Stimulated activated CD4-positive, alpha-beta T cell treated with anti-CD3 and anti-CD28 coated beads, TNF-alpha, amount 100 ng/mL, for 48 hours (primary cell): ENCODE measurements at regions not wholly inside any gene's neighbourhood (a gene's known extent, or its start where the extent isn't known, plus 50 kb on each side); places are given as distances from the start of the nearest gene placed in this dataset.
A peak's percentile ranks its signal among the peaks of the same experiment; 100 is the strongest.

Experiments
- DNase-seq, 3 donors: peaks; one replicate each; pipeline ENCODE4 v3.0.0-alpha.2; 2020; ENCODE audit warnings: low read depth in 3 of 3

- no peak for DNase-seq
These were observed 370.3 kb downstream of the BMPER start for GRCh38 chr7:34275624-34276023.

GRCh38 chr7:34277016-34277802, 371.9 kb downstream of the BMPER start:
- no peak for DNase-seq

GRCh38 chr7:34277803-34278199, 372.5 kb downstream of the BMPER start:
- DNase-seq, result no peak

DNA sequence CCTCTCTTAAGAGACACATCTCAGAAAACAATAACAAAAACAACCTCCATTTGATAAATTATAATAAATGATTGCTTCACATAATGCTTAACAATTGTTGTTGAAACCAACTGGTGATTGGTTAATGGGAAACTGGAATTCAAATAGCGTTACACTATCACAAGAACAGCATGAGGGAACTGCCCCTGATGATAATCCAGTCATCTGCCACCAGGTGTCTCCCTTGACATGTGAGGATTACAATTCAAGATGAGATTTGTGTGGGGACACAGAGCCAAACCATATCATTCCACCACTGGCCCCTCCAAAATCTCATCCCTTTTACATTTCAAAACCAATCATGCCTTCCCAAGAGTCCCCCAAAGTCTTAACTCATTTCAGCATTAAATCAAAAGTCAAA, 375.9 kb downstream of the BMPER start:
- DNase-seq, result no peak

DNA sequence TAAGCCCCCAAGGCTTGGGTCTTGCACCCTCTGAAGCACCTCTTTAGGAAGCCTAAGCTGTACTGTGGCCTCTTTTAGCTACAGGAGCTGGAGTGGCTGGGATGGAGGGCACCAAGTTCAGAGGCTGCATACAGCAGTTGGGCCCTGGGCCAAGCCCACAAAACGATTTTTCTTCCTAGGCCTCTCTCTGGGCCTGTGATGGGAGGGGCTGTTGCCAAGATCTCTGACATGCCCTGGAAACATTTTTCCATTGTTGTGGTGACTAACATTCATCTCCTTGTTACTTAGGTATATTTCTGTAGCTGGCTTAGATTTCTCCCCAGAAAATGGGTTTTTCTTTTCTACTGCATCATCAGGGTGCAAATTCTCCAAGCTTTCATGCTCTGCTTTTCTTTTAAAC, 375.7 kb upstream of the NPSR1 start:
- DNase-seq, result no peak

DNA sequence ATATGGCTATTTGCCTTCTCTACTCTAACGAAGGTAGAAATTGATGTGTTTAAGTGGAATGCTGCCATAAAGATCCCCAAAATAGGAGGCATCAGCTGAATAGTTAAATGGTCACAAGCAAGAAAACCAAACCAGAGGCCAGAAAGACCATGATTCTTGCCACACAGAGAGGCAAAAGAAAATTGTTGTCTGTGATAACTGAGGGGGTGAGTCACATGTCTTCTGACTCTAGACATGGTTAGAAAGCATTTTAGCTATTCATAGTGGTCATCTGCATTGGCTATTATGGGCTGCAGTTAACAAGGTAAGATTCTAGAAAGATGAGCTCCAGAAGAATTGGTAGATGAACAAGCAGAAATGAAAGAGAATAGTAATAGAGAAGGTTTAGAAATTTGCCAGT, 361.4 kb upstream of the NPSR1 start:
- no peak for DNase-seq

- no peak for DNase-seq
These were observed 359.5 kb upstream of the NPSR1 start for GRCh38 chr7:34298492-34299013.

- no peak for DNase-seq
These were observed 359.0 kb upstream of the NPSR1 start for GRCh38 chr7:34299066-34299465.

GRCh38 chr7:34307540-34307939, 350.5 kb upstream of the NPSR1 start:
- DNase-seq, result no peak

- no peak for DNase-seq
These were observed 349.4 kb upstream of the NPSR1 start for GRCh38 chr7:34308595-34308994.

DNA sequence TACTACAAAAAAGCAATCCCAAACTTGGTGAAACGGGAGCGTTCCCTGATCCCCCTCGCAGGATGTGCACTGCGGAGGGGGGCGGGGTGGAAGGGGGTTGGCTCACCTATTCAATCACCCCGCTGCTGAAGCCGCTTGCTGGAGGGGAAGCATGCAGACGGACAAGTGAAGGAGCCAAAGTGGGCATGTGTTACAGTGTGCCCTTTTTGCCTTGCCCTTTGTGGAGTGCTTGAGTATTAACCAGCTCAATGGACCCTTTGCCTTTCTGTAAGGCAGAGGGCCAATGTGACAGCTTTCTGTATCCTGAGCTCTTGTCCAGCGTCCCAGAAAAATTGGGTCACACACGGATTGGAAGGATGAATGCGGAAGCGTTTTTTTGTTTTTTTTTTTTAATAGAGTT, 348.9 kb upstream of the NPSR1 start:
- no peak for DNase-seq

DNA sequence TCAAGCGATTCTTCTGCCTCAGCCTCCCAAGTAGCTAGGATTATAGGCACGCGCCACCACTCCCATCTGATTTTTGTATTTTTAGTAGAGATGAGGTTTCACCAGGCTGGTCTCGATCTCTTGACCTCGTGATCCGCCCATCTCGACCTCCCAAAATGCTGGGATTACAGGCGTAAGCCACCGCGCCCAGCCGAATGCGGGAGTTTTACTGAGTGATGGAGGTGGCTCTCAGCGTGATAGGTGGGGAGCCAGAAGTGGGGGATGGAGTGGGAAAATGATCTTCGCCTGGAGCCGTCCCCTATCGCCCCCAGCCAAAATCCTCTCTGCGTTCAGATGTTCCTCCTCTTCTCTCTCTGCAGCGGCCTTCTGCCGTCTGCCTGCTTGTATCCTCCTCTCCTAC, 348.4 kb upstream of the NPSR1 start:
- DNase-seq, result no peak

DNA sequence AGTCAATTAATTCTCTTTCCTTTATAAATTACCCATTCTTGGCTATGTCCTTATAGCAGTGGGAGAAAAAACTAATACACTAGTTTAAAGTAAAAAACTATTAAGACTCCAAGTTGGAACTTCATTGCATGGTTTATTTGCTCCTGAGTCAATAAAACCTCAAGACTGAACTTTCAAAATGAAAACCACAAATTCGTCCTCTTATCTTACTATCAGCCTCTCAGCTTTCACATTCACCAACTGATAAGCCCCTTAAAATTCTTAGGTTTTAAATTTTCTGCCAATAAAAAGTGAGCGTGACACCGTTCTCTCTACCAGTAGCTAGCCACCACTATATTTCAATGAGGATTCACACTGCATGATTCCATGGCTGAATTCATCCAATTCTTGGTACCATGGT, 346.4 kb upstream of the NPSR1 start:
- no peak for DNase-seq

DNA sequence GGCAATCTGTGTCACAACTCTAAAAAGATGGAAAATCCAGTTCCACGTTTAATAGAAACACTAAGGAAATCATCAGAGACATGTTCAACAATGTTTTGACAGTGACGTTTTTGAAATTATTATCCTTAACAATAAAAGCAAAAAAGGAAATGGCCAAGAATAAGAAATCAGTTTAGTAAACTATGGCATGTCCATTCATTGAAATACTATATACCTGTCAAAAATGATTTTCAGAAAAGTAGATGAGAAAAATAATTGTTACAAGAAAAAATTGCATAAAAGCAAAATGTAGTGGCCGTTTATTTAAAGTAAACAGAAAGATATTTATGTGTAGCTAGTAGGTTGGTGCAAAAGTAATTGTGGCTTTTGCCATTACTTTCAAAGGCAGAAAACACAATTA, 345.4 kb upstream of the NPSR1 start:
- no peak for DNase-seq

DNA sequence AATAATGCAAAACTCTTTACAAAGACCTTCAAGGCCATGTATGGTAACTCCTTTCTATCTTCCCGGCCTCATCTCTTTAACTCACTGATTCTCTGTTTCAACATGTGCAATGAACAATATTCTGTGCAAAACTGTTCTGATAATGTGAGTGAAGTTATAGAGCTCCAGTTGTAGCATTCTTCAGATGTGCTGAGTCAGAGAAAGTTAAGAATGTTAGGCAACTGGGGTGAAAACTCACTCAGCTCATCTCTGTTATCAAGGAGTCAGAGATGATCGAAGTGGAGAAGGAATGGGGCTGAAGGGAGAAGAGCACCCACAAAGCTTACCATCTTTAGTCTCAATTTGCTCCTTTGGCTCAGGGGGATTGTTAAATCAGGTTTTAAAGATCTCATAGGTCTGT, 344.7 kb upstream of the NPSR1 start:
- no peak for DNase-seq

DNA sequence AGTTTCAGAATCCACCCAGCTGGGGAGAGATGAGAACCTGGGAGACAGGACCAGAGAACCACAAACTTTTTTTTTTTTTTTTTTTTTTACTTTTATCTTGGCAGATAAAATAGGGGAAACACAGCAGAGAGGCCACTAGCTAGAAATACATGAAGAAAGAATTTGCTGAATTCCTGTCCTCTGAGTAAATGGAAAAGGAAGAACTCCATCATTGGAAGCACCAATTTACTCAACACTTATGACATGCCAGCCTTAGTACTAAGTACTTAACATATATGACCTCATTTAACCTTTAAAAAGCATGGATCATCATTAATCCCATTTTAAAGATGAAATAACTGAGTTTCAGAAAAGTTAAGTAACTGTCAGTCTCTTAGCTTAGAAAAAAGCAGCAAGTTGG, 343.0 kb upstream of the NPSR1 start:
- DNase-seq, result no peak

DNA sequence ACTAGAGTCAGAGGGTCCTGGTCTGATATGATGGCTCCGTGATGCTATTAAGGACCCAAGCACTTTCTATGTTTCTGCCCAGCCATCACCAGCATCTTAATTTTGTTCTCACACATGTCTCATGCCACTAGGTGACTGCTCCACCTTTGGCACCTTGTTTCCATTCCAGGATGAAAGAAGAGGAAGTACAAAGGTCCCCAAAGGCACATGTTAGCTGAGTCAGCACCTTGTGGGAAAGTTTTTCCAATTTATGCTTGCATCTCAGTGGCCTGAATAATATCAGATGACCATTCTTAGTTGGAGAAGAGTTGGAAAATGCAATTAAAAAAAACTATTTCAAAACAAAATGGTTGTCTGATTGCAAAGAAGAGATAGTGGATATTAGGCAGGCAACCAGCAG, 341.0 kb upstream of the NPSR1 start:
- no peak for DNase-seq

GRCh38 chr7:34320412-34320811, 337.6 kb upstream of the NPSR1 start:
- DNase-seq, result no peak

- peak in 2 of 3 donors; percentile 10 to 22 for DNase-seq
These were observed 336.9 kb upstream of the NPSR1 start for GRCh38 chr7:34320926-34321661.

DNA sequence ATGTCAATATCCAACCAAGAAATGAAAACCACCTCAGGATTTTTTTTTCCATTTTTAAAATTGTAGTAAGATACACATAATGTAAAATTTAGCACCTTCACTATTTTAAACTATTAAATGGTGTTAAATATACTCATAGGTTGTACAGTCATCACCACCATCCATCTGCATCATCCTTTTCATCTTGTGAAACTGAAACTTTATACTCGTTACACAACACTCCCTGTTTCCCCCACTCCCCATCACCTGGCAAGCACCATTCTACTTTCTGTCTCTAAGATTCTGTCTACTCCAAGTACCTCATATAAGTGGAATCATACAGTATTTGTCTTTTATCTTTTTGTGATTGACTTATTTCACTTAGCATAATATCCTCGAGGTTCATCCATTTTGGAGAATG, 335.2 kb upstream of the NPSR1 start:
- DNase-seq, result no peak

DNA sequence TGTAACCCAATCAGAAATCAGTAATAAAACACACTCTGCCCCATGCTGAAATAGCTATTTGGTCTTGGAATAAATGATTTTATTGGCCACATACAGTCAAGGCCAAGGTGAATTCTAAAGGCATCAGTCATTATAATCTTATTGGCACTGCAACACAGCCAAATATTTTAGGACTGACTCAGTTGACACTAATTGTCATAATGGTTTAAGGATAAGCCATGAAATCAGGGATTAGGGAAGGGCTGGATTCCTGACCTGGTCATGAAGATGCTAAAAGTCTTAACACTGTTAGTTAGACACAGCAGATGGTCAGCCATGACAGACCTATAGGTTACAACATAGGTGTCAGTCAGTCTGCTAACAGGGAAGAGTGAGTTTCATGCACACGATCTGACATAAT, 330.3 kb upstream of the NPSR1 start:
- no peak for DNase-seq

DNA sequence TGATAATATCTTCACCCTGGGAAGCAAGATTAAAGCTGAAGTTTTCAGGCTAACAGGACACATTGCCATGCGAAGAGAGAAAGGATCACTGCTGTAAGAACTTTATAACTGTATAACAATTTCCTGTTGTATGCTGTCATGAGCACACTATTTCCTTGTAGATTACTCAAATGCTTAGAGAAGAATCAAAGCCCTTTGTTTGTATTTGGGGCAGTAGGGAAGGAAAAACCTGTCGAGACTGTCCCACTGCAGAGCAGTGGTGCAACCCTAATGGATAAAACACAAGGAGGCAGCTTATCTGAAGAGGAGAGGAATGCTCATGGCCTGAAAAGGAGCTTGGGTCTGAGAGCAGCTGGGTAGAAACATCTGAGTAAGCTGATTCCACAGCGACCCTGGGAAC, 327.7 kb upstream of the NPSR1 start:
- no peak for DNase-seq

DNA sequence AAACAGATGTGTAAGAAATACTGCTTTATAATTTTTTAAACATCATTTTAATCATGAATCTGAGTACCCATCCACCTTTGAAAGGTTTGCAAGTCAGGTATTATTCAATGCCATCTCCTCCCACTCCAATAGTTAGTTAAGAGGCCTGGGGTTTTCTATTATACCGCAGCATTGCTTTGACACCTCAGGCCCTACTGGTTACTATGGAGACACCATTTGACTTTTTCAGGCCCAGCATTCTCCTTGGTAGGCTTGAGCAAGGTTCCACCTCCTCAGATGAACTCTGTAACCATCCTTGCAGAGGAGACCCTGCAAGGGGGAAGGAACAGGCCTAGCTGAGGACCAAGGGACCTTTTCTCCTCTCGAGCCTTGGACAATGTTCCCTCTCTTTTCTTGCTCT, 326.9 kb upstream of the NPSR1 start:
- no peak for DNase-seq
